Astrocyte (in vitro differentiated cells and primary cell): ENCODE measurements at regions not wholly inside any gene's neighbourhood (a gene's known extent, or its start where the extent isn't known, plus 50 kb on each side); places are given as distances from the start of the nearest gene placed in this dataset.

Experiments
- DNase-seq: peaks from one replicate; pipeline ENCODE4 v3.0.0-alpha.2; 2010; ENCODE audit warnings: low read depth
- FAIRE-seq: peaks from 2 replicates; lab custom pipeline; 2011; peaks lifted over from hg19 to GRCh38; lab: Jason Lieb, UNC
- H2AFZ ChIP-seq: 2 replicates; pipeline ENCODE4 v1.6.0; 2012; ENCODE audit warnings: low read depth, low read length, inconsistent platforms
- H3K27ac ChIP-seq: 2 replicates; pipeline ENCODE4 v1.5.1; 2011; ENCODE audit warnings: low read depth, low read length, inconsistent platforms
- H3K27me3 ChIP-seq: 2 replicates; pipeline ENCODE4 v1.6.0; 2011; ENCODE audit warnings: low read length, inconsistent platforms; ENCODE audit not compliant: insufficient read depth
- H3K36me3 ChIP-seq: 2 replicates; pipeline ENCODE4 v1.5.1; 2011; ENCODE audit warnings: low read length, inconsistent platforms; ENCODE audit not compliant: insufficient read depth
- H3K4me1 ChIP-seq: 2 replicates; pipeline ENCODE4 v1.5.1; 2011; ENCODE audit warnings: low read length, inconsistent platforms; ENCODE audit not compliant: insufficient read depth
- H3K4me2 ChIP-seq: 2 replicates; pipeline ENCODE4 v1.6.0; 2012; ENCODE audit warnings: low read length, inconsistent platforms
- H3K4me3 ChIP-seq: 2 replicates; pipeline ENCODE4 v1.5.1; 2011; ENCODE audit warnings: low read depth, mild to moderate bottlenecking, low read length, inconsistent platforms; ENCODE audit not compliant: insufficient read depth
- H3K79me2 ChIP-seq: 2 replicates; pipeline ENCODE4 v1.6.0; 2012; ENCODE audit warnings: mild to moderate bottlenecking, low read length, inconsistent platforms; ENCODE audit not compliant: insufficient read depth
- H3K9ac ChIP-seq: 2 replicates; pipeline ENCODE4 v1.6.0; 2012; ENCODE audit warnings: mild to moderate bottlenecking, low read length, inconsistent platforms
- H3K9me3 ChIP-seq: 2 replicates; pipeline ENCODE4 v1.5.1; 2012; ENCODE audit warnings: low read depth, mild to moderate bottlenecking, low read length, inconsistent platforms; ENCODE audit not compliant: insufficient read depth
- H4K20me1 ChIP-seq: 2 replicates; pipeline ENCODE4 v1.6.0; 2012; ENCODE audit warnings: low read length, inconsistent platforms; ENCODE audit not compliant: insufficient read depth
- H3K27ac Mint-ChIP-seq: one replicate; pipeline ENCODE4 v1.8.0; 2021; ENCODE audit warnings: mild to moderate bottlenecking, mixed read lengths; ENCODE audit not compliant: unreplicated experiment
- H3K27me3 Mint-ChIP-seq: one replicate; pipeline ENCODE4 v1.8.0; 2021; ENCODE audit warnings: low read depth, mixed read lengths; ENCODE audit not compliant: unreplicated experiment
- H3K36me3 Mint-ChIP-seq: one replicate; pipeline ENCODE4 v1.8.0; 2021; ENCODE audit warnings: low read depth, mixed read lengths; ENCODE audit not compliant: unreplicated experiment
- H3K4me1 Mint-ChIP-seq: one replicate; pipeline ENCODE4 v1.8.0; 2021; ENCODE audit warnings: low read depth, mixed read lengths; ENCODE audit not compliant: unreplicated experiment
- H3K4me3 Mint-ChIP-seq: one replicate; pipeline ENCODE4 v1.8.0; 2021; ENCODE audit warnings: mild to moderate bottlenecking, moderate library complexity, mixed read lengths; ENCODE audit not compliant: unreplicated experiment
- H3K9me3 Mint-ChIP-seq: one replicate; pipeline ENCODE4 v1.8.0; 2021; ENCODE audit warnings: mild to moderate bottlenecking, mixed read lengths; ENCODE audit not compliant: unreplicated experiment
- CTCF ChIP-seq: IDR thresholded peaks from 2 replicates; pipeline ENCODE4 v1.5.1; 2011; ENCODE audit warnings: low read depth, mild to moderate bottlenecking, inconsistent platforms, low read length, moderate library complexity; ENCODE audit not compliant: insufficient read depth
- EZH2 ChIP-seq: IDR thresholded peaks from 2 replicates; pipeline ENCODE4 v1.6.1; 2012; ENCODE audit warnings: mild to moderate bottlenecking, low read length, inconsistent platforms; ENCODE audit not compliant: insufficient read depth

GRCh38 chr14:85291731-85292130 lies 238.2 kb upstream of the FLRT2 start:
- no peak for DNase-seq
- Mint-ChIP-seq H3K9me3 (peaks cover 3% of the 10 kb centered on the region), H3K27me3 (no peaks in the 10 kb centered on the region), H3K36me3 (no peaks in the 10 kb centered on the region), H3K4me3 (no peak overlapping the region), H3K4me1 (peaks cover 9% of the 10 kb centered on the region), H3K27ac (no peak overlapping the region)
- H3K27me3 ChIP-seq: no peaks in the 10 kb centered on the region
- H2AFZ ChIP-seq: no peak overlapping the region
- no peak overlapping the region for H3K9ac ChIP-seq
- H3K4me1 ChIP-seq: no peaks in the 10 kb centered on the region
- FAIRE-seq: no peak
- no peak overlapping the region for H3K4me3 ChIP-seq
- no peaks in the 10 kb centered on the region for H3K36me3 ChIP-seq
- no peaks in the 10 kb centered on the region for H4K20me1 ChIP-seq
- TF ChIP-seq EZH2: no peak
- no peak for TF ChIP-seq CTCF
- H3K4me2 ChIP-seq: no peak overlapping the region
- H3K9me3 ChIP-seq: no peaks in the 10 kb centered on the region
- H3K27ac ChIP-seq: no peak overlapping the region
- no peaks in the 10 kb centered on the region for H3K79me2 ChIP-seq

GRCh38 chr14:85293612-85294234 lies 236.2 kb upstream of the FLRT2 start:
- H3K9me3 Mint-ChIP-seq: no peaks in the 10 kb centered on the region
- H3K4me3 Mint-ChIP-seq: no peak overlapping the region
- H3K27ac Mint-ChIP-seq: no peak overlapping the region
- Histone ChIP-seq H2AFZ (no peak overlapping the region), H3K4me2 (no peak overlapping the region), H3K27me3 (no peaks in the 10 kb centered on the region), H3K4me1 (no peaks in the 10 kb centered on the region), H3K4me3 (no peak overlapping the region), H3K27ac (no peak overlapping the region), H3K36me3 (no peaks in the 10 kb centered on the region), H3K79me2 (no peaks in the 10 kb centered on the region), H3K9me3 (no peaks in the 10 kb centered on the region), H4K20me1 (no peaks in the 10 kb centered on the region), H3K9ac (no peak overlapping the region)
- no peak for TF ChIP-seq CTCF
- FAIRE-seq (no peak), DNase-seq (no peak)
- peaks cover 12% of the 10 kb centered on the region for H3K4me1 Mint-ChIP-seq
- H3K36me3 Mint-ChIP-seq: no peaks in the 10 kb centered on the region
- H3K27me3 Mint-ChIP-seq: no peaks in the 10 kb centered on the region

- Histone ChIP-seq H3K9me3 (no peaks in the 10 kb centered on the region), H3K36me3 (no peaks in the 10 kb centered on the region), H3K4me3 (no peak overlapping the region), H4K20me1 (no peaks in the 10 kb centered on the region), H3K27me3 (no peaks in the 10 kb centered on the region), H3K79me2 (no peaks in the 10 kb centered on the region), H3K27ac (no peak overlapping the region), H3K4me2 (no peak overlapping the region), H3K4me1 (no peaks in the 10 kb centered on the region), H3K9ac (no peak overlapping the region), H2AFZ (no peak overlapping the region)
- H3K27ac Mint-ChIP-seq: no peak overlapping the region
- peaks cover 12% of the 10 kb centered on the region for H3K4me1 Mint-ChIP-seq
- no peak for FAIRE-seq
- TF ChIP-seq EZH2 (no peak), CTCF (no peak)
- H3K27me3 Mint-ChIP-seq: no peaks in the 10 kb centered on the region
- no peaks in the 10 kb centered on the region for H3K36me3 Mint-ChIP-seq
- H3K4me3 Mint-ChIP-seq: no peak overlapping the region
- H3K9me3 Mint-ChIP-seq: no peaks in the 10 kb centered on the region
- DNase-seq: no peak
Observed at GRCh38 chr14:85295318-85295717, 234.6 kb upstream of the FLRT2 start.
